CD4-positive, CD25-positive, alpha-beta regulatory T cell (primary cell): ENCODE measurements at regions not wholly inside any gene's neighbourhood (a gene's known extent, or its start where the extent isn't known, plus 50 kb on each side); places are given as distances from the start of the nearest gene placed in this dataset.
"Not testable (repeated sequence)": the region's sequence is repeated elsewhere in the genome, so short reads cannot be mapped to it uniquely, and the experiment has no call there.

Experiments
- ATAC-seq, 2 donors: fragments of 150-1000 bp; cut with Tn5 transposase; one replicate each; pipeline ENCODE4 v1.10.0; 2021; ENCODE audit warnings: low read depth in 2 of 2, moderate number of reproducible peaks in 2 of 2, moderate library complexity in 1 of 2
- DNase-seq, 3 donors: peaks; one replicate each; pipeline versions ENCODE4 v3.0.0 to v3.0.0-alpha.2; 2012 to 2022; ENCODE audit warnings: mixed read lengths in 1 of 3
- H3K27ac ChIP-seq: one replicate; pipeline ENCODE4 v1.7.0; 2013; ENCODE audit warnings: mild to moderate bottlenecking, low read length; ENCODE audit not compliant: insufficient read depth, poor library complexity, severe bottlenecking
- H3K27me3 ChIP-seq: one replicate; pipeline ENCODE4 v1.7.0; 2013; ENCODE audit warnings: low read length; ENCODE audit not compliant: control insufficient read depth, insufficient read depth
- H3K36me3 ChIP-seq: one replicate; pipeline ENCODE4 v1.7.0; 2013; ENCODE audit warnings: mild to moderate bottlenecking, low read length, moderate library complexity; ENCODE audit not compliant: control insufficient read depth, insufficient read depth
- H3K4me1 ChIP-seq: 2 replicates; pipeline ENCODE4 v1.7.0; 2013; ENCODE audit warnings: mild to moderate bottlenecking, low read length; ENCODE audit not compliant: insufficient read depth, control insufficient read depth, poor library complexity, severe bottlenecking
- H3K4me3 ChIP-seq: one replicate; pipeline ENCODE4 v1.7.0; 2013; ENCODE audit warnings: low read depth, mild to moderate bottlenecking, low read length, moderate library complexity
- H3K9me3 ChIP-seq, 2 experiments: 1 replicate in 1 of 2; 2 replicates in 1 of 2; pipeline ENCODE4 v1.7.0; 2013; ENCODE audit warnings: low read length in 2 of 2, mild to moderate bottlenecking in 1 of 2, moderate library complexity in 1 of 2; ENCODE audit not compliant: control insufficient read depth in 2 of 2
- H3K27ac Mint-ChIP-seq, 3 donors: one replicate each; pipeline ENCODE4 v1.8.0; 2020 to 2022; ENCODE audit warnings: mild to moderate bottlenecking in 3 of 3, mixed read lengths in 3 of 3, moderate library complexity in 2 of 3
- H3K27me3 Mint-ChIP-seq: one replicate; pipeline ENCODE4 v1.8.0; 2022; ENCODE audit warnings: mild to moderate bottlenecking, mixed read lengths
- H3K36me3 Mint-ChIP-seq: one replicate; pipeline ENCODE4 v1.8.0; 2020; ENCODE audit warnings: mixed read lengths
- H3K4me1 Mint-ChIP-seq, 4 donors: one replicate each; pipeline ENCODE4 v1.8.0; 2020 to 2022; ENCODE audit warnings: mixed read lengths in 4 of 4, mild to moderate bottlenecking in 1 of 4
- H3K4me3 Mint-ChIP-seq, 4 donors: one replicate each; pipeline ENCODE4 v1.8.0; 2020 to 2022; ENCODE audit warnings: mild to moderate bottlenecking in 4 of 4, mixed read lengths in 4 of 4, moderate library complexity in 3 of 4
- H3K9me3 Mint-ChIP-seq, 7 donors: one replicate each; pipeline ENCODE4 v1.8.0; 2020 to 2022; ENCODE audit warnings: mixed read lengths in 7 of 7, mild to moderate bottlenecking in 3 of 7, moderate library complexity in 2 of 7

DNA sequence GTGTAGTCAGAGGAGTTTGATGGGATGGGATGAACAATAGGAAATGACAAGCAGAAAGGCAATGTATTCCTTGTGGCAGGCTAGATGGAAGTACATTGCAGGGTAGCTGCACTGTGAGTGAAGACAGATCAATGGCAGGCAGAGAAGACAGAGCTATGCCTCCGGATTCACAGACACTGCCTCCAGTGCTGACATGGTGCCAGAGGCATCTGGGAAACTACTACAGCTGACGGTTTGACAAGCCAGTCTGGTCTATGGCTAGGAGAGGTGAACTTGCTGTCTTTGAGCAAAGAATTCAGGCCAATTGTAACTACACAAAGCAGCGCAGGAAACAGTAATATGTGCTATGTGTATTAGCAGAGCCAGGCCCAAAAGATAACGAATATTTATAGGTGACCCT lies 193.5 kb downstream of the DIO2 start:
- H3K36me3 Mint-ChIP-seq: no peaks in the 10 kb centered on the region

DNA sequence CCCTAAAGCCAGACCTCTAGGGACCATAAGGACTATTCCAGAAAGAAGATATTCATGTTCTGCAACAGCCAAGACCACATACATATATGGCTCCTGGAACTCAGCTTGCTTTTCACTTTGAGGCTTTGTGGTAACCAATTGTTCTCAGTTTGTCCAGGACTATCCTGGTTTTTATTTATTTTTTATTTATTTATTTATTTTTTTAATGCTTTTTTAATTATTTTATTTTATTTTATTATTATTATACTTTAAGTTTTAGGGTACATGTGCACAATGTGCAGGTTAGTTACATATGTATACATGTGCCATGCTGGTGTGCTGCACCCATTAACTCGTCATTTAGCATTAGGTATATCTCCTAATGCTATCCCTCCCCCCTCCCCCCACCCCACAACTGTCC lies 201.1 kb downstream of the DIO2 start:
- not testable (repeated sequence) for H3K27me3 Mint-ChIP-seq, H3K36me3 Mint-ChIP-seq, H3K27ac ChIP-seq, ATAC-seq, H3K4me1 ChIP-seq, H3K9me3 ChIP-seq, H3K4me3 ChIP-seq, H3K4me1 Mint-ChIP-seq, H3K4me3 Mint-ChIP-seq, DNase-seq, H3K27ac Mint-ChIP-seq, H3K36me3 ChIP-seq, H3K27me3 ChIP-seq
- H3K9me3 Mint-ChIP-seq: peaks cover 0 to 12% (median 0%) of the 10 kb centered on the region in 7 donors

More for the DNA sequence above, 193.5 kb downstream of the DIO2 start:
- no peaks in the 10 kb centered on the region for H3K36me3 ChIP-seq
- H3K4me3 ChIP-seq: no peak overlapping the region
- no peaks in the 10 kb centered on the region for H3K27me3 Mint-ChIP-seq
- H3K9me3 ChIP-seq: peaks cover 0 to 5% of the 10 kb centered on the region in 2 experiments
- peaks cover 0 to 15% (median 3%) of the 10 kb centered on the region in 7 donors for H3K9me3 Mint-ChIP-seq
- no peaks in the 10 kb centered on the region for H3K4me1 Mint-ChIP-seq
- no peak overlapping the region for H3K4me3 Mint-ChIP-seq
- H3K27ac Mint-ChIP-seq: no peak overlapping the region
- DNase-seq: no peak
- H3K4me1 ChIP-seq: no peaks in the 10 kb centered on the region
- no peaks in the 10 kb centered on the region for H3K27me3 ChIP-seq
- no peak for ATAC-seq
- H3K27ac ChIP-seq: no peak overlapping the region

DNA sequence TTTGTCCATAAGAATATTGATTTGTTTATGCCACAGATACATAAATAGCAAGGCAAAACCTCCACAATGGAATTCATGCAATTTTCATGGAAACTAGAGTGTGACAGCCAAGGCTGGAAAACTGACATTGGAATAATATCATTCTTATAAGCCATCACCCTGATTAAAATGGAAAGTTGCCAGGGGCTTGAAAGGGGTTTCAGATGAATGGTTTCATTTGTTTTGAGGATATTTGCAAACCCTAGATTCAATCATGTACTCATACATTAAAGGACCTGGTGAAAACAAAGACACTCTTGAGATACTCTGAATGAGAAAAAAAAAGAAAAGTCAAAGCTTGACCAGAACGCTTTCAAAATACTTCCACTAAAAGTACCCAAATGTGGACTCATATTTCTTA lies 205.7 kb downstream of the DIO2 start:
- no peak overlapping the region for H3K27ac ChIP-seq
- H3K4me1 Mint-ChIP-seq: no peaks in the 10 kb centered on the region
- no peak overlapping the region for H3K4me3 ChIP-seq
- DNase-seq (no peak), ATAC-seq (no peak)
- no peaks in the 10 kb centered on the region for H3K36me3 Mint-ChIP-seq
- H3K27me3 Mint-ChIP-seq: no peaks in the 10 kb centered on the region
- no peaks in the 10 kb centered on the region for H3K9me3 ChIP-seq
- no peak overlapping the region for H3K27ac Mint-ChIP-seq
- H3K27me3 ChIP-seq: no peaks in the 10 kb centered on the region
- H3K9me3 Mint-ChIP-seq: peaks cover 0 to 3% (median 0%) of the 10 kb centered on the region in 7 donors
- H3K36me3 ChIP-seq: no peaks in the 10 kb centered on the region
- H3K4me1 ChIP-seq: no peaks in the 10 kb centered on the region
- no peak overlapping the region for H3K4me3 Mint-ChIP-seq

DNA sequence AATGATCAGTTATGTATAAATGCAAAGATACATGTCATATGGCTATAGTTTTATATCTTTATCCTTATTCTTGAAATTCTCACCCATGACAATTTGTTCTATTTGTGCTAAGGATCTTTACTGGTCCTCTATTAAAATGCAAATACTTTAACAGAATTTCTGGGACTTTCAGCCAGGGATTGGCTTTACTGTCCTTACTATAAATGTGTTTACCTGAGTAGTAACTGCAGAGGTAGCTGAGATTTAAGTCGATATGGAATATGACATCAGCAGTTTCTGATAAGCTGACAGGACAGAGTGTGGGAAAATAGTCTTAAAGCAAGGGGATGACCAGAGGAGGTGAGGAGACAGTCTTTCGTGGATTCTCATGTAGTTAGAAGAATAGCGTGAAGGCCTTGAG lies 206.4 kb downstream of the DIO2 start:
- H3K27me3 ChIP-seq: no peaks in the 10 kb centered on the region
- no peak overlapping the region for H3K4me3 ChIP-seq
- Mint-ChIP-seq H3K36me3 (no peaks in the 10 kb centered on the region), H3K9me3 (peaks cover 0 to 6% (median 0%) of the 10 kb centered on the region in 7 donors), H3K27ac (no peak overlapping the region), H3K4me1 (no peaks in the 10 kb centered on the region), H3K27me3 (no peaks in the 10 kb centered on the region), H3K4me3 (no peak overlapping the region)
- H3K27ac ChIP-seq: no peak overlapping the region
- DNase-seq: no peak
- H3K4me1 ChIP-seq: no peaks in the 10 kb centered on the region
- no peaks in the 10 kb centered on the region for H3K36me3 ChIP-seq
- no peak for ATAC-seq
- H3K9me3 ChIP-seq: no peaks in the 10 kb centered on the region

DNA sequence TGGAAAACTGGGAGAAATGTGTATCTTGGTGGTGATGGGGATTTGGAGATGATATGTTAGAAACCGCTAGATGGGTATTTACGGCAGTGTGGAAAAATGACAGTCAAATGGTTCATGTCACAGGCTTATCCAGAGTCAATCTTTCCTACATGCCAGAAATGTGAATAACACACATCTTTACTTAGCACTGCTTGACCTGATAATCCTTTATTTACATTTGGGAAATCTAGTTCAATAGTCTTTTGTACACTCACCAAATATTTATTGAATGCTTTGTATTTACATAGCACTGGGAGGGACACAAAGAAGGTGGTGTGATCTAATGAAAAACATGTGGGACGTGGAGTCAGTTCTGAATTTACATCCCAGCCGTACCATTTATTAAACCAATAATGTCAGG lies 208.2 kb downstream of the DIO2 start:
- no peak overlapping the region for H3K27ac Mint-ChIP-seq
- Histone ChIP-seq H3K27me3 (no peaks in the 10 kb centered on the region), H3K4me1 (no peaks in the 10 kb centered on the region), H3K9me3 (no peaks in the 10 kb centered on the region), H3K4me3 (no peak overlapping the region), H3K36me3 (no peaks in the 10 kb centered on the region), H3K27ac (no peak overlapping the region)
- H3K27me3 Mint-ChIP-seq: no peaks in the 10 kb centered on the region
- H3K4me1 Mint-ChIP-seq: no peaks in the 10 kb centered on the region
- DNase-seq (no peak), ATAC-seq (no peak)
- no peak overlapping the region for H3K4me3 Mint-ChIP-seq
- no peaks in the 10 kb centered on the region for H3K36me3 Mint-ChIP-seq
- H3K9me3 Mint-ChIP-seq: peaks cover 0 to 8% (median 0%) of the 10 kb centered on the region in 7 donors

DNA sequence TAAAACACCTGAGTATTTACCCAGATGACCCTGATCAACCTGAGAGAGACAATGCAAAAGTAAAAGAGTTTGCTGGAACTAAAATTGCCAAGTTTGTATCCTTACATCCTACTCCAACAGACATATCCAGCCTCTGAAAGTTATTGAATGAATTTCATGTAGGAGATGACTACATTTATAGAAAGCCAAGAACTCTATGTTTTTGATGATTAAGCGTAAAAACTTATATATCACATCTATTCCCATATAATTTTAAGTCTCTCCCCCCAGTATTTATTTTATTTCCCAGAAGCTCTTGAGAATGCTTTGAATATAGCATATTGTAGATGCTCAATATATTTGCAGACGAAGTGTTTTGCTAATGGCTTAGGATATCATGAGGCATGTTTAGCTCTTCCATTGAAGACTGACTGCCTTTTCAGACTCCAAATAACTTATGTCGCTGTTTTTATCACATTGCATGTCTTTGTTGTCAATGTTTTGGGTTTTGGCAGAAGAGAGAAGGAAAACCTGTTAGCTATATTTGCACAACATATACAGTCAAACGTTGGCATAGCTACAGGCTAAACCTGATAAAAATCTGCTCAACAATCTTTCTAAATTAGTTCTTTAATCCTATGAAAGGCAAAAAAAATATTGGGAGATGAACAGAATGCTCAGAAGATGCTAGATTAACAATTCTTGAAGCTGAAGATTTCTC lies 213.6 kb downstream of the DIO2 start:
- Mint-ChIP-seq H3K4me1 (no peaks in the 10 kb centered on the region), H3K27ac (no peak overlapping the region), H3K27me3 (no peaks in the 10 kb centered on the region), H3K4me3 (no peak overlapping the region), H3K9me3 (peaks cover 0 to 9% (median 3%) of the 10 kb centered on the region in 7 donors), H3K36me3 (no peaks in the 10 kb centered on the region)
- Histone ChIP-seq H3K4me1 (no peaks in the 10 kb centered on the region), H3K27me3 (no peaks in the 10 kb centered on the region), H3K4me3 (no peak overlapping the region), H3K9me3 (no peaks in the 10 kb centered on the region), H3K36me3 (no peaks in the 10 kb centered on the region), H3K27ac (no peak overlapping the region)
- DNase-seq (no peak), ATAC-seq (no peak)

DNA sequence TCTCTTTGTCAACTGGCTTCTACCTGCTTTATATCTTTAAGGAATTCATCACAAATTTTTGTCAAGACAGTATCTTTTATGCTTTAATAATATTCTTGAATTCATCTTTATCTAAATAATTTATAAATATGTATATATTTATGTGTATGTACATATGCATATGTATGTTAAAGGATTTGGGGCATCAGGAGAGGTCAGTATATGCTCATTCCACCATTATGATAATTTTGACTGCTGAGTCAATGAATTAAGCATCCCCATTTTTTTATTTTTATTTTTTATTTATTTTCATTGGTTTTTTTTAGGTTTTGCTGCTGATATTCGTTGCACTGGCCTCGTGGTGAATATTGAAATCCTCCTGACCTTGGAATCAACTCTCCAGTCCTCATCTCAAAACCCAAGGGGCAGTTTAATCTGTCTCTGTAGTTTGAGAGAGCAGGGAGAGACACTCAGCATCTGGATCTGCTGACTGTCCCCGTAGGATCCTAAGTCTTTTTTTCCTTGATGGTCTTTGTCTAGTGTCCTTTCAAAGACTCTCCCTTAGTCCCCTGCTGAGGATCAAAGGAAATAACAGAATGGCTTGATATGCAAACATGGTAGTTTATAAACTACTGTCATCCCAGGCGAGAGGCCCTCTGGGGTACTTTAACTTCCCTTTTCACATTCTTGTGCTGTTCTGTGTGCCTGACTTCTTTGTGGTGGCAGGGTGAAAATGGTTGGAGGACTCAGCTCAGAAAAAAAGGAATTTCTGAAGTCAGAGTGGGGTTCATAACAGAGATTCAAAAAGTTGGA lies 218.7 kb downstream of the DIO2 start:
- ATAC-seq (no peak), DNase-seq (no peak)
- Mint-ChIP-seq H3K27ac (peak overlapping the region in 1 of 3 donors; percentile 5), H3K27me3 (no peaks in the 10 kb centered on the region), H3K36me3 (no peaks in the 10 kb centered on the region), H3K4me1 (no peaks in the 10 kb centered on the region), H3K4me3 (peak overlapping the region in 1 of 4 donors; percentile 29), H3K9me3 (peaks cover 0 to 15% (median 4%) of the 10 kb centered on the region in 7 donors)
- Histone ChIP-seq H3K27ac (no peak overlapping the region), H3K9me3 (no peaks in the 10 kb centered on the region), H3K36me3 (no peaks in the 10 kb centered on the region), H3K4me3 (no peak overlapping the region), H3K27me3 (no peaks in the 10 kb centered on the region), H3K4me1 (no peaks in the 10 kb centered on the region)

DNA sequence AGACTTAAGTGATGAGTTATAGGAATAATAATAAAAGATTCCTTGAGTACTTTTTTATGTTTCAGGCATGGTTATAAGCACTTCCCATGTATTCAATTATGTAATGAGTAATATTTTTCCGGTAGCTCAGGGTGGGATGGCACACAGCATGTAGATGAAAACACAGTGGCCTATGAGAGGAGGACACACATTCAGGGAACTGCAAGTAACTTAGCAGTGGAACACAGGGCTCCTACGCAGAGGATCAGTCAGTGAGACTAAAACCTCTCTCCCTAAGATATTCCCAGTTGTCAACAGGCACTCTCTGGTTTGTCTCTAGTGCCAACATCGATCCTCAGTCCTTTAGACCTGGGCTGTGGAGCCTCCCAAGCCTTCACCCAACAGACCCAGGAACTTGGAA lies 219.4 kb downstream of the DIO2 start:
- Histone ChIP-seq H3K9me3 (no peaks in the 10 kb centered on the region), H3K27me3 (no peaks in the 10 kb centered on the region), H3K36me3 (no peaks in the 10 kb centered on the region), H3K27ac (no peak overlapping the region), H3K4me1 (no peaks in the 10 kb centered on the region), H3K4me3 (no peak overlapping the region)
- Mint-ChIP-seq H3K4me3 (no peak overlapping the region), H3K4me1 (no peaks in the 10 kb centered on the region), H3K27me3 (no peaks in the 10 kb centered on the region), H3K36me3 (no peaks in the 10 kb centered on the region), H3K9me3 (peaks cover 0 to 15% (median 4%) of the 10 kb centered on the region in 7 donors), H3K27ac (peak overlapping the region in 1 of 3 donors; percentile 5)
- no peak for DNase-seq
- ATAC-seq: no peak
